GM12878 (cell line): ENCODE measurements at regions not wholly inside any gene's neighbourhood (a gene's known extent, or its start where the extent isn't known, plus 50 kb on each side); places are given as distances from the start of the nearest gene placed in this dataset.

Source experiments
- ATAC-seq: fragments of 200-7000 bp; cut with Tn5 transposase; 3 replicates; pipeline ENCODE4 v1.9.1; 2020; ENCODE audit warnings: mild to moderate bottlenecking, moderate library complexity
- BruUV-seq: library from RNA; stranded (reverse); fragments of 400-500 nt; replicated peaks from 2 replicates; lab custom pipeline; 2021; lab: Mats Ljungman, UMichigan
- CTCF ChIA-PET: fragments of 300-600 bp; sonication (Branson Sonifier 250); formaldehyde crosslinking; extraction: SDS; loops from one replicate; lab custom pipeline; 2021; ENCODE audit warnings: inconsistent platforms; lab: Yijun Ruan, JAX
- POLR2A ChIA-PET: fragments of 350-600 bp; formaldehyde crosslinking; extraction: SDS; loops from one replicate; lab custom pipeline; 2021; ENCODE audit warnings: inconsistent platforms; lab: Charles Lee
- RAD21 ChIA-PET: fragments of 300-600 bp; sonication (Branson Sonifier 250); formaldehyde crosslinking; loops from one replicate; lab custom pipeline; 2023; ENCODE audit warnings: antibody characterized with exemption; ENCODE audit not compliant: unreplicated experiment; lab: Charles Lee
- SMC1A ChIA-PET: fragments of 300-600 bp; sonication (Branson Sonifier 250); formaldehyde crosslinking; loops from one replicate; lab custom pipeline; 2023; ENCODE audit not compliant: unreplicated experiment, uncharacterized antibody; lab: Charles Lee
- DNase-seq: peaks from one replicate; pipeline ENCODE4 v3.0.0-alpha.2; 2011; ENCODE audit warnings: low read depth, low spot score
- FAIRE-seq: peaks from 3 replicates; lab custom pipeline; 2011; peaks lifted over from hg19 to GRCh38; lab: Jason Lieb, UNC
- H2AFZ ChIP-seq: 2 replicates; pipeline ENCODE4 v1.6.0; 2011; ENCODE audit warnings: low read depth, low read length, control low read depth; ENCODE audit not compliant: control insufficient read depth
- H3K27ac ChIP-seq: 2 replicates; pipeline ENCODE4 v1.5.1; 2011; ENCODE audit warnings: control low read depth; ENCODE audit not compliant: control insufficient read depth, insufficient read depth
- H3K27me3 ChIP-seq, 2 experiments: replicated peaks in 1 of 2; 2 replicates each; pipeline versions ENCODE4 v1.6.0 to v1.6.1; 2011; ENCODE audit warnings: low read length in 1 of 2; ENCODE audit not compliant: control insufficient read depth in 2 of 2, insufficient read depth in 2 of 2
- H3K36me3 ChIP-seq, 2 experiments: 2 replicates each; pipeline ENCODE4 v1.5.1; 2011; ENCODE audit warnings: low read length in 1 of 2; ENCODE audit not compliant: control insufficient read depth in 2 of 2, insufficient read depth in 2 of 2
- H3K4me1 ChIP-seq: 2 replicates; pipeline ENCODE4 v1.6.1; 2011; ENCODE audit warnings: mild to moderate bottlenecking, low read length, moderate library complexity, mixed read lengths; ENCODE audit not compliant: control insufficient read depth, insufficient read depth
- H3K4me2 ChIP-seq: 2 replicates; pipeline ENCODE4 v1.6.0; 2011; ENCODE audit warnings: control low read depth; ENCODE audit not compliant: control insufficient read depth, insufficient read depth
- H3K4me3 ChIP-seq: fragments of 200-600 bp; sonication (generic); 2 replicates; pipeline ENCODE4 v1.5.1; 2016
- H3K79me2 ChIP-seq: 2 replicates; pipeline ENCODE4 v1.6.0; 2011; ENCODE audit warnings: low read length; ENCODE audit not compliant: control insufficient read depth, insufficient read depth
- H3K9ac ChIP-seq: 2 replicates; pipeline ENCODE4 v1.8.0; 2011; ENCODE audit warnings: low read length, control low read depth, mixed read lengths; ENCODE audit not compliant: control insufficient read depth, insufficient read depth
- H3K9me3 ChIP-seq: replicated peaks from 3 replicates; pipeline ENCODE4 v1.5.1; 2011; ENCODE audit warnings: mild to moderate bottlenecking, low read length; ENCODE audit not compliant: control insufficient read depth, insufficient read depth
- H4K20me1 ChIP-seq: 2 replicates; pipeline ENCODE4 v1.6.0; 2011; ENCODE audit not compliant: control insufficient read depth, insufficient read depth
- BCL3 ChIP-seq: IDR thresholded peaks from 2 replicates; pipeline ENCODE4 v1.6.1; 2011; ENCODE audit warnings: borderline replicate concordance, low read depth, mild to moderate bottlenecking, moderate library complexity, low read length; ENCODE audit not compliant: insufficient read depth, poor library complexity, severe bottlenecking
- DPF2 ChIP-seq: fragments of 450-650 bp; IDR thresholded peaks from 2 replicates; pipeline ENCODE4 v1.6.1; 2017; ENCODE audit warnings: mild to moderate bottlenecking
- FOS ChIP-seq: IDR thresholded peaks from 3 replicates; pipeline ENCODE4 v1.6.1; 2011; ENCODE audit warnings: borderline replicate concordance; ENCODE audit not compliant: insufficient read length; ENCODE audit errors: extremely low read depth
- MYB ChIP-seq: fragments of 150-350 bp; IDR thresholded peaks from 2 replicates; pipeline ENCODE4 v1.6.1; 2014; ENCODE audit warnings: mild to moderate bottlenecking, low read depth, low read length, borderline replicate concordance
- NBN ChIP-seq: fragments of 450-650 bp; IDR thresholded peaks from 2 replicates; pipeline ENCODE4 v1.6.1; 2016
- PAX5 ChIP-seq: IDR thresholded peaks from 2 replicates; pipeline ENCODE4 v1.6.1; 2011; ENCODE audit warnings: low read depth, low read length, borderline replicate concordance
- PAX8 ChIP-seq: fragments of 450-650 bp; IDR thresholded peaks from 2 replicates; pipeline ENCODE4 v1.6.1; 2017; ENCODE audit warnings: mild to moderate bottlenecking, moderate library complexity
- TCF12 ChIP-seq: IDR thresholded peaks from 2 replicates; pipeline ENCODE4 v1.6.1; 2011; ENCODE audit warnings: low read depth, mild to moderate bottlenecking, low read length
- ZBTB11 ChIP-seq: fragments of 450-650 bp; formaldehyde crosslinking; IDR thresholded peaks from 2 replicates; pipeline ENCODE4 v1.5.0; 2022; ENCODE audit warnings: mild to moderate bottlenecking, missing genetic modification characterization
- ZNF622 ChIP-seq: fragments of 450-650 bp; IDR thresholded peaks from 2 replicates; pipeline ENCODE4 v1.6.1; 2017; ENCODE audit warnings: mild to moderate bottlenecking, inconsistent platforms
- WGBS: methylation state at CpG from one replicate; pipeline ENCODE4 v1.1.6; 2016; ENCODE audit warnings: low lambda C conversion rate; ENCODE audit not compliant: insufficient replicate concordance, insufficient coverage; ENCODE audit errors: missing lambda C conversion rate; 5-methylcytosine and 5-hydroxymethylcytosine counted together
- in situ Hi-C: fragments of 300-500 bp; cut with MboI; formaldehyde crosslinking; loops from 9 replicates; pipeline ENCODE4 v1.14.3; 2018; ENCODE audit warnings: mixed read lengths
- intact Hi-C: fragments of 100-400 bp; cut with micrococcal nuclease; formaldehyde crosslinking; loops from one replicate; pipeline ENCODE4 v1.14.2; 2022; ENCODE audit not compliant: unreplicated experiment
- TF ChIP-seq, protein P1 (sequence below): fragments of 150-350 bp; IDR thresholded peaks from 2 replicates; pipeline ENCODE4 v1.6.1; 2014; ENCODE audit warnings: mild to moderate bottlenecking, low read depth, low read length
- TF ChIP-seq, protein P2 (sequence below): fragments of 450-650 bp; formaldehyde crosslinking; IDR thresholded peaks from 2 replicates; pipeline ENCODE4 v1.4.0; 2022; ENCODE audit warnings: mild to moderate bottlenecking, moderate library complexity

DNA sequence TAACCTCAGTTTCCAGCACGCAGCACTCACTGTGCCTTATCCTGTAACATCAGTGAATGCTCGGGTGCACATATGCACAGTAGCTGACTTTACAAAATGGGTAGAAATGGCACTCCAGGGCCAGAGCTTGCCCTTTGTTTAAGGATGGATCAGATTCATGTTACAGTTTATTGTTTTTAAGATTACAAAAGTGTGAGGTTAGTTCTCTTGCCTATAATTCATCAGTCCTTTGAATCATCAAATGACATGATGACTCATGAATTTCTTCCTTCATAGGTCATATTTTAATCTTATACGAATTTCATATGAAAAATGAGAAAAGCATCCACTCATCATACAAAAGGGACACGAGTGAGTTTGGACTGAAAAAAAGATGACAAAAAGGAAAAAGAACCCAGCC, 545.3 kb downstream of the GBE1 start:
- Histone ChIP-seq H4K20me1 (no peaks in the 10 kb centered on the region), H3K4me3 (no peak overlapping the region), H3K4me2 (no peak overlapping the region), H2AFZ (no peak overlapping the region), H3K36me3 (no peaks in the 10 kb centered on the region), H3K4me1 (no peaks in the 10 kb centered on the region), H3K27me3 (no peaks in the 10 kb centered on the region), H3K9me3 (no peaks in the 10 kb centered on the region), H3K79me2 (no peaks in the 10 kb centered on the region), H3K27ac (no peak overlapping the region), H3K9ac (no peak overlapping the region)
- intact Hi-C loops, result no loop called here
- ChIA-PET CTCF (no interaction called here), POLR2A (interaction anchor here (0.7 kb wide), 1 partner anchor 30 kb away, joined by 4 read pairs; no protein-coding TSS in a partner anchor), SMC1A (no interaction called here), RAD21 (no interaction called here)
- in situ Hi-C loops, result no loop called here
- FAIRE-seq (no peak), DNase-seq (no peak), ATAC-seq (no peak)
- no TSS peak for BruUV-seq
- TF ChIP-seq, protein P1, sequence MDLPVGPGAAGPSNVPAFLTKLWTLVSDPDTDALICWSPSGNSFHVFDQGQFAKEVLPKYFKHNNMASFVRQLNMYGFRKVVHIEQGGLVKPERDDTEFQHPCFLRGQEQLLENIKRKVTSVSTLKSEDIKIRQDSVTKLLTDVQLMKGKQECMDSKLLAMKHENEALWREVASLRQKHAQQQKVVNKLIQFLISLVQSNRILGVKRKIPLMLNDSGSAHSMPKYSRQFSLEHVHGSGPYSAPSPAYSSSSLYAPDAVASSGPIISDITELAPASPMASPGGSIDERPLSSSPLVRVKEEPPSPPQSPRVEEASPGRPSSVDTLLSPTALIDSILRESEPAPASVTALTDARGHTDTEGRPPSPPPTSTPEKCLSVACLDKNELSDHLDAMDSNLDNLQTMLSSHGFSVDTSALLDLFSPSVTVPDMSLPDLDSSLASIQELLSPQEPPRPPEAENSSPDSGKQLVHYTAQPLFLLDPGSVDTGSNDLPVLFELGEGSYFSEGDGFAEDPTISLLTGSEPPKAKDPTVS, result no peak
- TF ChIP-seq PAX8 (no peak), PAX5 (no peak), BCL3 (no peak), DPF2 (no peak), NBN (no peak), TCF12 (no peak), ZBTB11 (CRISPR knock-in tag) (no peak), ZNF622 (no peak), FOS (no peak), MYB (no peak)
- TF ChIP-seq, protein P2, sequence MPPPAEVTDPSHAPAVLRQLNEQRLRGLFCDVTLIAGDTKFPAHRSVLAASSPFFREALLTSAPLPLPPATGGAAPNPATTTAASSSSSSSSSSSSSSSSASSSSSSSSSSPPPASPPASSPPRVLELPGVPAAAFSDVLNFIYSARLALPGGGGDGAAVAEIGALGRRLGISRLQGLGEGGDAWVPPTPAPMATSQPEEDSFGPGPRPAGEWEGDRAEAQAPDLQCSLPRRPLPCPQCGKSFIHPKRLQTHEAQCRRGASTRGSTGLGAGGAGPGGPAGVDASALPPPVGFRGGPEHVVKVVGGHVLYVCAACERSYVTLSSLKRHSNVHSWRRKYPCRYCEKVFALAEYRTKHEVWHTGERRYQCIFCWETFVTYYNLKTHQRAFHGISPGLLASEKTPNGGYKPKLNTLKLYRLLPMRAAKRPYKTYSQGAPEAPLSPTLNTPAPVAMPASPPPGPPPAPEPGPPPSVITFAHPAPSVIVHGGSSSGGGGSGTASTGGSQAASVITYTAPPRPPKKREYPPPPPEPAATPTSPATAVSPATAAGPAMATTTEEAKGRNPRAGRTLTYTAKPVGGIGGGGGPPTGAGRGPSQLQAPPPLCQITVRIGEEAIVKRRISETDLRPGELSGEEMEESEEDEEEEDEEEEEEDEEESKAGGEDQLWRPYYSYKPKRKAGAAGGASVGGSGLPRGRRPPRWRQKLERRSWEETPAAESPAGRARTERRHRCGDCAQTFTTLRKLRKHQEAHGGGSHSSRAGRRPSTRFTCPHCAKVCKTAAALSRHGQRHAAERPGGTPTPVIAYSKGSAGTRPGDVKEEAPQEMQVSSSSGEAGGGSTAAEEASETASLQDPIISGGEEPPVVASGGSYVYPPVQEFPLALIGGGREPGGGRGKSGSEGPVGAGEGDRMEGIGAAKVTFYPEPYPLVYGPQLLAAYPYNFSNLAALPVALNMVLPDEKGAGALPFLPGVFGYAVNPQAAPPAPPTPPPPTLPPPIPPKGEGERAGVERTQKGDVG (CRISPR knock-in tag), result no peak
- WGBS, result 2% methylated on average over 4 of the region's 4 CpGs
